NCI-H748 treated with DMSO at 0.1 percent for 48 hours (cell line): ENCODE measurements at regions not wholly inside any gene's neighbourhood (a gene's known extent, or its start where the extent isn't known, plus 50 kb on each side); places are given as distances from the start of the nearest gene placed in this dataset.

Experiments used
- DNase-seq: peaks from one replicate; lab custom pipeline; 2025; lab: John Stamatoyannopoulos, UW

DNA sequence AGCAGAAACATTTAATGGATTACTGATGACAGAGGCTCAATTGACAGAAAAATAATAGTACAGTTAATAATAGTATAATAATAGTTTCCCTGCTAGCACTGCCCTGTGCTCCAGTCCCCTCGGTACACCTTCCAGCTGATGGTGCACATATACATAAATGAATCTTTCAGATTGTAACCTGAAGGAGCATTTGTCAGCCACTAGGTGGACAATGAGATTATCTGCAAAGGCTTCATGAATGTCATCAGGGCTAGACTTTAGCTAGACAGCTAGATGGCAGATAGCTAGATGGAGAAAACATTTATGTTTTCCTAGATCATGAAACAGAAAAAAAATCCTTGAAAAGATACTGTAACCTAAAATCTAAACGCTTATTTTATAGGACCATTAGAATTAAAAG is 304.4 kb upstream of the SMC2 start:
- DNase-seq, result no peak

DNA sequence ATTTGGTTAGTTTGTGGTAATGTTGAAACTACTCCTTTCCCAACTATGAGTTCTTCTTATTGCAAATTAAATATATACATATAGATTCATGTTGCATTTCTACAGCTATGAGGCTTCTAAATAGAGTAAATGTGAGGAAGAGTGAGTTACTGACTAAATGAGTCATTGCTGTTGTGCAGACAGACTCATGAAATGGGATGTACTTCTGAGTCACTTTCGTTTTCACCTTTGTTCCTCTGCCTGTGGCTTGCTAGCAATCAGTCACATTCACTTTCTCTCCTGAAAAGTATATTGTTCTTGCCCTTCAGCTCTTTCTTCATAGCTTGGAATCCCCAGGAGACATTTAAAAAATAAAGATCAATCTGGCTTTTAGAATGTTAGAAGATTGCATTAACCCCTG is 295.5 kb upstream of the SMC2 start:
- no peak for DNase-seq

DNA sequence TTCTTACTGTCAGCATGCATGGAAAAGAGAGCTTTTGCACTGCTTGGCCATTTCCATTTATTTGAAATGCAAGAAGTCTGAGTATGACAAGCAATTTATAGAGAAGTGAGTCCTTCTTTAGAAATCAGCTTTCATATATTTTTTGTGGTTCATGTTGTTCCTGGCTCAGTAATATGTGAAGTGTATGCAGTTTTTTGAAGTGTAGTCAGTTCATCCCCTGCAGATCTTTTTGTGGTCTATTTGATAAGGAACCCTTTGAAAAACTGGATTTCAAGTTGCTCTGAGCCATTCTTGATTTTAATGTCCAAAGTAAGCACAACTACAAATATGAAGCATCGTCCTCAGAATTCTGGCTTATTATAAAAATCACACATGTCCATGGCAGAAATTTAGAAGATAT is 294.1 kb upstream of the SMC2 start:
- no peak for DNase-seq

DNA sequence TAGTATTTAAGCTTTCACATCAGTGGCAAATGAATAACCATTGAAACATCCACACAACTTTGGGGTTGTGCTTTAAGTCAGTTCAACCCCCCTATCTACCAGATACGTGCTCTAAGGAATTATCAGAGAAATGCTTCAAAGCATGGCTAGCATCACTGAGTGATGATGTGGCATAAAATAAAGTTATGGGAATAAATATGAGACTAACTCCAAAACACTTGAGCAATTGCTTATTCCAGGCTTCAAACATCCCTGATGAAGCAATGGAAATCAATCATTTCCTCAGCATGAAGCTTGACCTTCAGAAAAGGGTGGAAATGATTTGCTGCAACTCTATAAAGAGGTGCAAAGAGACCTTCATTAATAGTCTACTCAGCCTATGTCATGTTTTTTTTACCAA is 292.0 kb upstream of the SMC2 start:
- DNase-seq, result no peak

DNA sequence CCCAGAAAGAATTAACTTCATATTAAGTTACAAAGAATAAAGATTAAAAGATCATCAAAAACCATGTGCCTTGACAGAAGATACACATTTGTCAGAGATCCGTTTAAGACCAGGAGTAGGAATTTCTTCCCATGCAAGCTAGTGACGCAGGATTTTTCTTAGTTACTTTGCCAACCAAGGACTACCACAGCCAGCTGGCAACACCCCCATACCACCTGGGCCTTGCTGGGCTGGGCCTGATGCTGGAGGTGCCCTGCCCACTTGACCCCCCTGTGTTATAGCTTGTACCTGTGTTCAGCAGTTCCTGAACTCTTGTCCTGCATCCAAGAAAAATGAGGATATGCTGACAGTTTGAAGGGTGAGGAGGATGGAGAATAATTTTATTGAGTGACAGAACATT is 290.9 kb upstream of the SMC2 start:
- no peak for DNase-seq

DNA sequence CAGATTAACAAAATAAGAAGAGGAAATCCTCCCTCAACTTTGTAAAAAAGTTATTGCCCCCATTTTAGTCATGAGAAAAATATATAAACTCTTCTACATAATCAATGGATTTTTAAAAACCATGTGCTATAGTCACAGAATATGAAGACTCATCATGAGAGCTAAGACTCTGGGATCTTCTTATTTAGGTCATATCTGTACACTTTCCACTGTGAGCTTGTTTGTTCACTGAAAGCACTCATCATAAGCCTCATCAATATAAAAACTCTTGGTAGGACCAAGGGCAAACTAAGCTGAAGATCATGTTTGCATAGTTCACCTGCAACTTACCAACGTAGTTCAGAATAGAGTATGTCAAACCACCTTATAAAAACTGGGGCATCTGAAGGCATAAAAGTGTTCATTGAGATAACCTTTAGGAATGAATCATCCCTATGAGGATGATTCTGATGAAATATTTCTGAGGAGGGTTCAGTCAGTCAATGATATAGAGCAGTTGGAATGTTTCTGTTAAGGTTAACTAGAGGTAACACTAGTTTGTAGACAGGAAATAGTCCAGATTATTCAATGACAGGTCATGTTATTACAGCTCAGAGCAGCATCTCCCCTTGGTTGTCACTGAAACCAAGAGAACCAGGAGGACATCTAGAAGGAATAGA is 289.9 kb upstream of the SMC2 start:
- DNase-seq, result no peak

DNA sequence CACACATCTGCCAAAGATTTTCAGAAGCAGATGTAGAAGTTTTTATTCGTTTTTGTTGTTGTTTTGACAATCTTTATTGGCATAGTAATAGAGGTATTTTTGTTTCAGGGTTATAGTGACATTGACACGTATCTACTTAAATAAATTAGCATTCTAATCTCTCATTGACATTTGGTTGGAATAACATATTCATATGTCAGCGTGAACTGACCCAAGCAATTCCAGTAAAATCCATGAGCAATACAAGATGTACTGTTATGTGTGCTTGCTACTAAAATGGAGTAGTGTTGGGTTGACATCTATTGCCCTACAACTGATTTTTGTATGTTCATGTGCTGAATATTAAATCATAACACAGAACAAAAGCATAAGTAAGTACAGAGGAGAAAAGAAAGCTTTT is 284.4 kb upstream of the SMC2 start:
- no peak for DNase-seq

DNA sequence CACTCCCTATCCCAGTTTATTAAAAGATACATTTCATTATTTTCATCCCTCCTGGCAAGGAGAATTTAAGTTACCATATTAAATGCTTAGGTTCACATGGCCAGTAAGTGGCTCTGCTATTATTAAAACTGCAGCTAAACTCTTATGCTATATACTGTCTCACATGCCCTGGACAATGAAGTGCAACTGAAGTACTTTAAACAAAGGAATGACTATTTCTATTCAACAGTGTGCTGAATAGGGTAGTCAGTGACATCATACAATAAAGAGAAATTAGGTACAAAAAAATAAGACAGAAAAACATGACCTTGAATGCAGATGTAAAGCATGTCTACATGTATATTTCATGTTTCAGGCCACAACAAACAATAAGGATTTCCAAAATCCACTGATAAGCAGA is 282.6 kb upstream of the SMC2 start:
- no peak for DNase-seq

DNA sequence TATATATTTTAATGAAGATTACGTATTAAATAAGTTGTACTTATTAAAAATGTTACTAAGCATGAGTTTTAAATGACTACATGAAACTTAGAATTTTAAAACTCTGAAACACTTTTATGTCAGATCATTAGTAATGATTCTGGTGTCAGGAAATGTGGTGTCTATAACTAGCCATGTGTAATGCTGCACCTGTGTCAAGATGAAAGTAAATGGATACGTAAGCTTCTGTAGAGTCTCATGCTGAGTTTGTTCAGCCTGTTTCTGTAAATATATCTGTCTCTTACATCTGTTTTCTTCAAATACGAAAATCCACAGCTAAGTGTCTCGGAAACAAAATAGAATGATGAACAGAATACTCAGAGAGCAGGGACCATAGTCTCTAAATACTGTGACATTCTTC is 278.0 kb upstream of the SMC2 start:
- peak; percentile 28 for DNase-seq

DNA sequence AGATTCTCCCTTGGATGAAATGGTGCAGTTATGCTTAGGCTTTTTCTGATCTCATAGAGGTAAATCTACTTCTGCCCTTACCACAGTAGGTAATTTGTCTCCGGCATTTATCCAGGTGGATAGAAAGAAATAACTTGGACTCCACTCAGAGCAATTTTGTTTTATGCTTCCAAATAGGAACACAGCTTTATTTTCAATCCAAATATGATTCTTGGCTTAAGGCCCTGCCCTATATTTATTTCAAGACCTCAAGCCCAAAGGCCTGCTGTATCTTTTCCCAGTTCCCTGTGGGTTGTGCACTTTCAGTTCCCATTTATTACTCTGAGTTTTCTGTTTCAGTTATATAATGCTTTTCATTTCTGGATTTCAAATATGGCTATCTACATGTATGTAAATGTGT is 274.2 kb upstream of the SMC2 start:
- no peak for DNase-seq

DNA sequence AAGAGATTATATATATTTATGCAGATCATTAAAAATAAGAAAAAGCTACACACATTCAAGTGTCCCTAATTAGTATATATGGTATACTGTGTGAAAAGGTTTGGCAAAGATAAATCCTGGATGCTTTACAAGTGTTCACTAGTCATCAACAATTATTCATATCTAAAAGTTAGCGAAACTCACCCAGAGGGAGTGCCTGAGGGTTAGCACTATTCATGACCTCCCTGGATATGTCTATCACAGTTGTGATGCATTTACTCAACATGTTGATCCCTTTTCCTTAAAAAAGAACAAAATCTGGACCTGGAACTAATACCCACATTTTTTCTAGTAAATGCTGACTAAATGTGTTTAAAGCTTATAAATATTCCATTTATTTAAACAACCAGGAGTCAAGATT is 273.0 kb upstream of the SMC2 start:
- DNase-seq, result no peak

DNA sequence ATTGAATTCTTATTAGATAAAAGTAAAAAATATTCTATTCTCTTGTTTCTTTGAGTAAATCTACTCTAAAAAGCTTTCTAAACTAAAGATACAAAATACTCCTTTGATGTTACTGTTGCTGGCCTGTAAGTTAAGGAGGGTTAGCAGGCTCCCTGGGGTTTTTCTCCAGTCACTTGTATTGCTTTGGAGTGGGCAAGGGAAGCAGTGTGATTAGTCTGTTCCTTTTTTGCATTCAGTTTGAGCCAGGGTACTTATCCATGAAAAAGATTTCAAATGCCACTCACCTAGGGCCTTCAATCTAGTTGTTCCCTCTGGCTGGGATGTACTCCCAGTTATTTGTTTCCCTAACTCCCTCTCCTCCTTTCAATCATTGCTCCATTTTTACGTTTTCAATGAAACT is 256.2 kb upstream of the SMC2 start:
- no peak for DNase-seq

DNA sequence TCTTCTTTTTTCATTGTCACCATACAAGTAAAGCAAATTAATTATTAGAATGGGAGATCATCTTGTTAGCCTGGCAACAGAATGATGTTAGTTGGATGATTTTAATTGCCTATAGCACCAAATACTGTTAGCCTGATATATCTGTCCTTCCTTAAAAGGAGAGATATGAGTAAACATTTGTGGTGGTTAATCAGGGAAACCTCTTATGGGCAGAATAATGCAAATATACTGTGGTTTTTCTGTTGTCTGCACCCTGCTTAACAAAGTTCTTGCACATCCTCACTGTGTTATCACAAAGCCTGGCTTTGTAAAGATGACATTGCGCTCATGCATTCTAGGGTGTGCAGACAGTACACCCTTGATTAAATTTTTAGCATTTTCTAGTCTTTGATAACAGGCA is 254.9 kb upstream of the SMC2 start:
- DNase-seq, result no peak

DNA sequence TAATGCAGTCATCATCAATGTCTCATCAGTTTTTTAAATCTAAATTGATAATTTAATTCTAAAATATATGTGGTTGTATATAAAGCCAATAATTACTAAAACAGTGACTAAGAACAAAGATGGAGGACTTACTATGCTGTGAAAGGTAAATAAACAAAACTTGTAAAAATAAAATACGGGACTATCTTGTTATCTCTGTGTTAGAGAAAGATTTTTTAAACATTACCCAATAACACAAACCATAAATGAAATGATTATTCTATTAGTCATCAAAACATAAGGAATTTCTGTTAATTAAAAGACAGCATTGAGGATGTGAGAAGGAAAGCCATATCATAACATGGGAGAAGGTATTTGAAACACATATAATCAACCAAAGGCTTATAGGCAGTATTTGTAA is 226.2 kb upstream of the SMC2 start:
- DNase-seq, result no peak

DNA sequence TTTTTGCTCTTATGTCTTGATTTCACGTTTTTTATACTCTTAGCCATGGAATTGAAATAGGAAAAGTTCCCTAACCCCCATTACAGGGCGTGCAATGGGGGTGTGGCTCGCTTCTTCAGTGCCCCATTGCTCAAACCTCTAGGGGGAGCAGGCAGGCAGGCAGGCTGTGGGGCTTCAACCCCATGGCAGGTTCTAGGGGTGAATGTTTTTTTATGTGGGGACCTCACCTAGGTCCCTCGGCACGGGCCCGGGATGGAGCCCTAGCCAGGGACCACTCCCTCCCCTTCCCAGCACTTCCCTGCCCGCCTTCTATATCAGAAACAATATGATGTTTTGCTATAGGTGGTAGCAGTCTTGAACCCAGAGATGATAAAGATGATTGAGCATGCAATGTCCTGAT is 221.3 kb upstream of the SMC2 start:
- no peak for DNase-seq

DNA sequence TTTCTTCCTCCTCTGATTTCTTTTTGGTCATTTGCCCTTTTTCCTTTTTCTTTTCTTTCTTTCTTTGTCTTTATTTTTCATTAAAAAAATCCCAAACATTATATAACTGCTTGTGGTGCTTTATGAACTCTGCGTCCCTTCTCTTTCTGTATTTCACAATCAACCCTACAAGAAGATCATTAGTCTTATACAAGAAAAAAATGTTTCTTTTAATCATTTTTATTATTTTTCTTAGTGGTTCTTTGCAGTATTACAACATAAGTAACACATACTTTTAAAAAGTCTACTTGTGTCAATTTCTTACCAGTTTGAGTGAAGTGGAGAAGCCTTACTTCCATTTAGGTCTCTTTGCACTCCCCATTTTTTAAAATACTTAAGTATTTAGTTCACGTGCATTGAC is 212.7 kb upstream of the SMC2 start:
- no peak for DNase-seq

DNA sequence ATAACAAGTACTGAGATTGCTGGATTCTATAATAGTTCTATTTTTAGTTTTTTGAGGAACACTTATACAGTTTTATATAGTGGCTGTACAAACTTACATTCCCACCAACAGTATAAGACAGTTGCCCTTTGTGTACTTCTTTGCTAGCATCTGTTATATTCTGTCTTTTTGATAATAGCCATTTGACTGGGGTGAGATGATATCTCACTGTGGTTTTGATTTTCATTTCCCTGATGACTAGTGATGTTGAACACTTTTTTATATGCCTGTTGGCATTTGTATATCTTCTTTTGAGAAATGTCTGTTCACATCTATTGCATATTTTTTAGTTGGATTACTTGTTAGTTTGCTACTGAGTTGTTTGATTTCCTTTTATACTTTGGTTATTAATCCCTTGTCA is 204.1 kb upstream of the SMC2 start:
- no peak for DNase-seq

DNA sequence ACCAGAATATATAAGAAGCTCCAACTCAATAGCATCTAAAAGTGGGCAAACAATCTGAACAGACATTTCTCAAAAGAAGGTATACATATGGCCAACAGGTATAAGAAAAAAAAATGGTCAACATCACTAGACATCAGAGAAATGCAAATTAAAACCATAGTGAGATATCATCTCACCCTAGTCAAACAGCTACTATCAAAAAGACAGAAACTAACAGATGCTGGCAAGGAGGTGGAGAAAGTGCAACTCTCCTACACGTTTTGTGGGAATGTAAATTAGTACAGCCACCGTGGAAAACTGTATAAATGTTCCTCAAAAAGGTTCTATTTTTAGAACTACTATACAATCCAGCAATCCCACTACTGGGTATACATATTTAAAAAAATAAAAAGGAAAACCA is 199.9 kb upstream of the SMC2 start:
- DNase-seq, result no peak

DNA sequence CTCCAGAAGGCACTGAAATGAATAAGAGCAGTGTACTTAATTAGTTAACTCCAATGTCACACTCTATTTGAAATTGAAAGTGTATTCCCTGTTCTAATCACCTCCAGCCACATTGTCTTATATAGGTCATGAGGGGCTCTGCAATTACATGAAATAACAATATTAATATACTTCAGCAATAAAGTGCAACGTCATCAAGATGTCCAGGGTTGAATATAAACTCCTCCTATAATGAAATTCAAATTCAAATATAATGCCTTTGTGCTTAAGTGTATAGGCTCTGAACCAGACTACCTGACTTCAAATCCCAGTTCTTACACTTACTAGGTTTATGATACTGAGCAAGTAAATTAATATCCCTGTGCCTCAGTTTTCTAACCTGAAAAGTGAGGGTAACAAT is 195.6 kb upstream of the SMC2 start:
- DNase-seq, result no peak

DNA sequence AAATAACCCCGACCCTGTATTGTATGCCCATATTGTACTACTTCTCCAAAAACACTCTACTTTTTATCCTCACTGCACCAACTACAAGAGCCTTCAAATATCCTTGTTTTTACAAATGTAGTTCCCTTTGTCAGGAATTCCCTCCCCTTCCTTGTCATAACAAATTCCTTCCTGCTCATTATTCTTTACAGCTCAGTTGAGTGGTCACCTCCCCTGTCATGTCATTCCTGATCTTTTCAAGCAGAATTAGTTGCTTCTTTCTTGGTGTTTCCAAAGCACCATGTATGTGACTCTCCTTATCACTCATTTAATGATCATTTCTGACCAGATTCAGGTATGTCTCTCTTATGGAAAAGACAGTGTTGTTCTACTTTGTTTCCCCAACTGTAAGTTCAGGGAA is 194.2 kb upstream of the SMC2 start:
- no peak for DNase-seq

DNA sequence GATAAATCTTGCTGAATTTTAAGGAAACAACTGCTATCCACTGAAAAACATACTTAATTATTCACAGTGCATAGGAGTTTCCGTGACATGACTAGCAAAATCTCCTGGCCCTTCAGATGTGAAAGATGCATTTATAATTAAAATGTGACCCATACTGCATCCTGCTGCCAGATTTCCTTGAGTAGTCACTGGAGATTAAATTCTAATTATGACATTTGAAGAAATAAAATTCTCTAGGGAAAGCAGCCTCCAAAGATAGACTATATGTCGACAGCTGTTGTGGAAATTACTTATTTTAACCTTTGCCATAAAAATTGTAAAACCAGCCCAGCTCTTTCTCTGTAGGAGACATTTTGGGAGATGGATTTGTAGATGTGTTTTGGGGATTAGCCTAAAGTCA is 193.6 kb upstream of the SMC2 start:
- no peak for DNase-seq

DNA sequence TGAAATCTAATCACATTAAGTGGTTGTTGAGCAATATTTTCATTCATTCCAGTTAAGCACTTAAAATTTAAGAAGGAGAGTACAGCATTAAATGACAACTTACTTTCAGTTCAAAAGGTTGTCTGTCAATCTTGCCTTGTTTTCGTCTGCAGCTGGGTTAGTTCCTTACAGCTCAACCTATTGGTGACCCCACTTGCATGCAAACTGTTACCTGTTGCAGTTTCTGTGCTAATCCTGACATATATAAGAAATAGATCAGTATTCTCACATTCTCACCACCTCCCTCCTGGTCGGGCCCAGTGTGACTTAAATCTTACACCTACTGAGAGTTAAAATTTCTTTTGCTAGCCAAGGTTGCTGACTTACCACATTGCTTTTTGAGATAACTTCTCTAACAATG is 191.8 kb upstream of the SMC2 start:
- DNase-seq, result no peak

DNA sequence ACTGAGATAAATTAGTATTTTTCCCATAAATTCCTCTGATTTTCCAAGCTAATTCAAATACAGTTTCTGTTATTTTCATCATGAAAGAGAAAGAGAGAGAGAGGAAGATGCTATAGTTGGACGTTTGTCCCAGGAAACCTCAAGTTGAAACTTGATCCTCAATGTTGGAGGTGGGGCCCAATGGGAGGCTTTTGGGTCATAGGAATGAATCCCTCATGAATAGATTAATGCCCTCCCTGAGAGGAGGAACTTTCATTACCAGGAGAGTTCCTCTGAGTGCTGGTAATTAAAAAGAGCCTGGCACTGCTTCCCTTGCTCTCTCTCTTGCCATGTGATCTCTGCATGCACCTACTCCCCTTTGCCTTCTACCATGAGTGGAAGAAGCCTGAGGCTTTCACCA is 189.9 kb upstream of the SMC2 start:
- no peak for DNase-seq

DNA sequence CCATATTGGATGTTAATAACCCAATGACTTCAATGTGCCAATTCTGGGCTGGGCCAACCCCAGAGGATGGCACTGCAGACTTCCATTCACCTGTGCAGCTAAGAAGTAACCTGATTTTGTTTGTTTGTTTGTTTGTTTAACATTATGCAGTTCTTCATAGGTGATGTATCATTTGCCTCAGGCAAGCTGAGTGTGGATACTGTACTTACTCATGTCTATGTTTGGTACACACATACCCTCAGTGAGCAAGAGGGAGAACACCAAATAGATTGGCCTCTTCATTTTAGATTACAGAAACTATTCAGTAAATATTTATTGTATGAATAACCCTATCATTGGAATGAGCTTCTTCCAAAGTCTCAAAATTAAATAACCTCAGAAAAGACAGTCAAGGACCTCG is 180.2 kb upstream of the SMC2 start:
- DNase-seq, result no peak

DNA sequence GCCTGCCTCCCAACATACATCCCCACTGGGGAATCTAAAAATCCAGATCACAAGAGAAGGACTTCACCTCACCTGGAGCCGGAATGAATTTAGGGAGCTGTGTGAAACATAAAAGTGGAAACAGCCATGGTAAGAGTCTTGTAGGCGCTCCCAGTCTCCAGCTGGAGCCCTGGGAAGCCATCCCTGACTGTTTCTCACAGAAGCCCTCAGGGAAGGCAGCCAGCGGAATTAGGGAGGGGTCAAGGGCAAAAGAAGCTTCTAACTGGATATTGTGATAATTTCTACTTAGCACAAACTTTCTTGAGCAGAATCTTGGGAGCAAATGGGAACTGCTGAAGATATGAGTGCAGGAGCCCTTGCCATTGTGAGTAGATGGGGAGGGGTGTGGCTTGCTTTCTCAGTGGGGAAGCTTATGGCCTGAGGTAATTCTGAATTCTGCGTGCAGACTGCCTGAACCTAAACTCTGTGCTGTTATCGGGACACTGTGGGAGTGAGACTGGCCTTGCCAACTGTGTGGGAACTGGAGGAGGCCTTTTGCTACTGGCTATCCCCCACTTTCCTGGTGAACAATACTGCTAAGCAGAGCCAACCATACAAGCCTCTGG is 174.4 kb upstream of the SMC2 start:
- no peak for DNase-seq
